H1 (cell line): ENCODE measurements at regions not wholly inside any gene's neighbourhood (a gene's known extent, or its start where the extent isn't known, plus 50 kb on each side); places are given as distances from the start of the nearest gene placed in this dataset.

Experiments used
- CTCF ChIA-PET: fragments of 300-600 bp; sonication (Branson Sonifier 250); formaldehyde crosslinking; loops from one replicate; lab custom pipeline; 2021; ENCODE audit not compliant: partially characterized antibody; lab: Charles Lee
- POLR2A ChIA-PET: fragments of 300-600 bp; sonication (Branson Sonifier 250); formaldehyde crosslinking; loops from one replicate; lab custom pipeline; 2021; ENCODE audit warnings: inconsistent platforms; ENCODE audit not compliant: partially characterized antibody; lab: Charles Lee
- DNase-seq, 2 experiments: peaks; one replicate each; pipeline versions ENCODE4 v3.0.0 to v3.0.0-alpha.2; 2010 to 2022; ENCODE audit warnings: low spot score in 2 of 2, low read depth in 1 of 2, mixed read lengths in 1 of 2
- FAIRE-seq: peaks from 2 replicates; lab custom pipeline; 2011; peaks lifted over from hg19 to GRCh38; lab: Jason Lieb, UNC
- H2AFZ ChIP-seq: 2 replicates; pipeline ENCODE4 v1.8.1; 2012; ENCODE audit warnings: low read length, inconsistent platforms
- H2AK5ac ChIP-seq: 2 replicates; pipeline ENCODE4 v1.6.1; 2013; ENCODE audit warnings: low read depth, low read length
- H2BK120ac ChIP-seq: replicated peaks from 2 replicates; pipeline ENCODE3; 2013; ENCODE audit warnings: low read depth, low read length, inconsistent platforms
- H2BK12ac ChIP-seq: 2 replicates; pipeline ENCODE4 v1.6.1; 2013; ENCODE audit warnings: low read depth, low read length
- H2BK15ac ChIP-seq: 2 replicates; pipeline ENCODE4 v1.6.1; 2013; ENCODE audit warnings: low read length
- H2BK20ac ChIP-seq: 2 replicates; pipeline ENCODE4 v1.6.1; 2013; ENCODE audit warnings: low read length
- H2BK5ac ChIP-seq: 2 replicates; pipeline ENCODE4 v1.6.1; 2013; ENCODE audit warnings: low read depth, low read length
- H3K14ac ChIP-seq: 2 replicates; pipeline ENCODE4 v1.6.1; 2013; ENCODE audit warnings: inconsistent platforms; ENCODE audit not compliant: insufficient read length
- H3K18ac ChIP-seq: 2 replicates; pipeline ENCODE4 v1.6.1; 2013; ENCODE audit warnings: low read length; ENCODE audit errors: extremely low read depth
- H3K23ac ChIP-seq: 2 replicates; pipeline ENCODE4 v1.6.1; 2013; ENCODE audit warnings: inconsistent platforms; ENCODE audit not compliant: insufficient read length
- H3K23me2 ChIP-seq: 2 replicates; pipeline ENCODE4 v1.6.1; 2013; ENCODE audit warnings: low read depth, low read length
- H3K27ac ChIP-seq: 2 replicates; pipeline ENCODE4 v1.6.1; 2011; ENCODE audit warnings: low read depth, low read length, inconsistent platforms
- H3K27me3 ChIP-seq, 4 experiments: replicated peaks in 1 of 4; 1 replicate in 1 of 4; 2 replicates in 3 of 4; pipeline versions ENCODE4 v1.6.1 to v1.8.1; 2011 to 2013; ENCODE audit warnings: low read length in 3 of 4, mild to moderate bottlenecking in 3 of 4, inconsistent platforms in 2 of 4, mixed read lengths in 2 of 4, moderate library complexity in 1 of 4; ENCODE audit not compliant: control insufficient read depth in 3 of 4, insufficient read depth in 3 of 4; ENCODE audit errors: extremely low read depth in 1 of 4
- H3K36me3 ChIP-seq, 4 experiments: 2 replicates each; pipeline versions ENCODE4 v1.6.1 to v1.8.1; 2011 to 2013; ENCODE audit warnings: mild to moderate bottlenecking in 4 of 4, low read length in 3 of 4, moderate library complexity in 2 of 4, control low read depth in 1 of 4, inconsistent platforms in 1 of 4; ENCODE audit not compliant: insufficient read depth in 4 of 4, control insufficient read depth in 2 of 4
- H3K4ac ChIP-seq: replicated peaks from 2 replicates; pipeline ENCODE3; 2013; ENCODE audit warnings: low read length, low read depth, mixed read lengths, inconsistent platforms; ENCODE audit not compliant: insufficient read length
- H3K4me1 ChIP-seq, 4 experiments: replicated peaks in 1 of 4; 1 replicate in 1 of 4; 2 replicates in 3 of 4; pipeline versions ENCODE4 v1.6.1 to v1.8.1; 2011 to 2013; ENCODE audit warnings: low read length in 3 of 4, inconsistent platforms in 2 of 4, mixed read lengths in 1 of 4; ENCODE audit not compliant: insufficient read depth in 4 of 4, control insufficient read depth in 3 of 4
- H3K4me2 ChIP-seq, 2 experiments: 2 replicates each; pipeline versions ENCODE4 v1.6.1 to v1.8.1; 2011 to 2013; ENCODE audit warnings: low read depth in 2 of 2, low read length in 2 of 2, control low read depth in 1 of 2, inconsistent platforms in 1 of 2, mild to moderate bottlenecking in 1 of 2; ENCODE audit not compliant: insufficient read depth in 1 of 2
- H3K4me3 ChIP-seq, 4 experiments: fragments of 200-600, 300-600 bp in 1 of 4; sonication (generic), shearing (Covaris generic), sonication (Bioruptor Twin) in 1 of 4; 2 replicates each; pipeline versions ENCODE4 v1.5.1 to v1.8.1; 2011 to 2016; ENCODE audit warnings: low read length in 4 of 4, low read depth in 3 of 4, control low read depth in 2 of 4, inconsistent platforms in 2 of 4, mild to moderate bottlenecking in 2 of 4, mixed read lengths in 1 of 4, moderate library complexity in 1 of 4; ENCODE audit not compliant: insufficient read depth in 2 of 4; ENCODE audit errors: extremely low read depth in 1 of 4
- H3K56ac ChIP-seq: replicated peaks from 2 replicates; pipeline ENCODE3; 2013; ENCODE audit warnings: low read depth, mild to moderate bottlenecking, mixed read lengths, low read length, inconsistent platforms; ENCODE audit not compliant: insufficient read length
- H3K79me1 ChIP-seq: 2 replicates; pipeline ENCODE4 v1.6.1; 2013; ENCODE audit warnings: low read depth, low read length, control low read depth
- H3K79me2 ChIP-seq, 2 experiments: 2 replicates each; pipeline versions ENCODE4 v1.6.1 to v1.8.1; 2012 to 2013; ENCODE audit warnings: low read length in 2 of 2, mild to moderate bottlenecking in 2 of 2, inconsistent platforms in 1 of 2; ENCODE audit not compliant: insufficient read depth in 2 of 2, control insufficient read depth in 1 of 2
- H3K9ac ChIP-seq, 4 experiments: replicated peaks in 1 of 4; 1 replicate in 1 of 4; 2 replicates in 3 of 4; pipeline versions ENCODE4 v1.6.1 to v1.8.1; 2011 to 2013; ENCODE audit warnings: low read depth in 3 of 4, low read length in 3 of 4, control low read depth in 2 of 4, mild to moderate bottlenecking in 2 of 4, moderate library complexity in 2 of 4, inconsistent platforms in 1 of 4; ENCODE audit errors: extremely low read depth in 1 of 4
- H3K9me3 ChIP-seq, 2 experiments: 2 replicates each; pipeline versions ENCODE4 v1.6.1 to v1.8.1; 2012 to 2013; ENCODE audit warnings: mild to moderate bottlenecking in 2 of 2, moderate library complexity in 2 of 2, control low read depth in 1 of 2, inconsistent platforms in 1 of 2, low read depth in 1 of 2, low read length in 1 of 2, mixed read lengths in 1 of 2; ENCODE audit not compliant: insufficient read depth in 2 of 2
- H4K20me1 ChIP-seq, 2 experiments: replicated peaks in 1 of 2; 2 replicates each; pipeline versions ENCODE3 to v1.8.1; 2011 to 2013; ENCODE audit warnings: inconsistent platforms in 2 of 2, low read length in 2 of 2, mild to moderate bottlenecking in 1 of 2; ENCODE audit not compliant: insufficient read depth in 2 of 2, control insufficient read depth in 1 of 2
- H4K5ac ChIP-seq: 2 replicates; pipeline ENCODE4 v1.6.1; 2013; ENCODE audit warnings: low read length, low read depth, mixed read lengths, inconsistent platforms; ENCODE audit not compliant: insufficient read length
- H4K8ac ChIP-seq: 2 replicates; pipeline ENCODE4 v1.8.0; 2013; ENCODE audit warnings: mild to moderate bottlenecking, moderate library complexity, low read length, inconsistent platforms; ENCODE audit not compliant: insufficient read depth; ENCODE audit errors: extremely low read depth
- H4K91ac ChIP-seq: replicated peaks from 2 replicates; pipeline ENCODE3; 2013; ENCODE audit warnings: low read length, mixed read lengths, inconsistent platforms; ENCODE audit not compliant: insufficient read length
- CEBPB ChIP-seq: IDR thresholded peaks from 2 replicates; pipeline ENCODE4 v1.6.1; 2012; ENCODE audit warnings: low read depth, low read length
- TBP ChIP-seq: IDR thresholded peaks from 2 replicates; pipeline ENCODE4 v1.6.1; 2011; ENCODE audit warnings: low read depth, low read length, improper control_type of control experiment
- WGBS, 2 experiments: shearing (Covaris generic) in 1 of 2; methylation state at CpG; one replicate each; pipeline versions ENCODE4 v1.1.6 to v1.1.7; 2013 to 2015; ENCODE audit warnings: low lambda C conversion rate in 2 of 2, mixed read lengths in 2 of 2, inconsistent platforms in 1 of 2, low coverage in 1 of 2, missing lambda C conversion rate in 1 of 2; ENCODE audit not compliant: insufficient replicate concordance in 2 of 2, insufficient coverage in 1 of 2, insufficient read length in 1 of 2; ENCODE audit errors: extremely low coverage in 1 of 2, missing lambda C conversion rate in 1 of 2; 5-methylcytosine and 5-hydroxymethylcytosine counted together

GRCh38 chr10:60718886-60719285, 59.4 kb upstream of the CDK1 start:
- Histone ChIP-seq H3K79me2 (0 out of 4 replicates have a peak, but pooled peaks cover 0 to 4% of the 10 kb centered on the region in 2 experiments), H3K14ac (no peak overlapping the region), H3K23me2 (no peaks in the 10 kb centered on the region), H4K91ac (no peak overlapping the region), H3K4me2 (no peak overlapping the region), H2BK15ac (no peak overlapping the region), H3K27ac (no peak overlapping the region), H3K4ac (no peak overlapping the region), H3K27me3 (no peaks in the 10 kb centered on the region)
- POLR2A ChIA-PET = no interaction called here
- no peak for FAIRE-seq
- TF ChIP-seq CEBPB = peak; percentile 26; the same call in 1 of the 2 replicates
- no peak for TF ChIP-seq TBP
- TF ChIP-seq, all 59 proteins: peak for 1
- H3K9ac ChIP-seq = no peak overlapping the region
- H3K79me1 ChIP-seq = peaks cover 2% of the 10 kb centered on the region; the same call in 1 of the 2 replicates
- H3K56ac ChIP-seq = no peak overlapping the region
- H4K20me1 ChIP-seq = no peaks in the 10 kb centered on the region
- WGBS, 2 experiments = 100% methylated on average over 1 of the region's 1 CpG; no CpG with 5 or more reads in 1 of the 2 experiments
- no peak overlapping the region for H2BK5ac ChIP-seq
- H3K23ac ChIP-seq = no peak overlapping the region
- CTCF ChIA-PET = no interaction called here
- H3K18ac ChIP-seq = no peak overlapping the region
- H2AFZ ChIP-seq = no peak overlapping the region
- H2BK120ac ChIP-seq = no peak overlapping the region
- no peak overlapping the region for H3K4me3 ChIP-seq
- H3K4me1 ChIP-seq = no peaks in the 10 kb centered on the region
- no peak overlapping the region for H2BK20ac ChIP-seq
- DNase-seq = no peak
- H2BK12ac ChIP-seq = no peak overlapping the region
- no peaks in the 10 kb centered on the region for H3K36me3 ChIP-seq
- H4K8ac ChIP-seq = no peak overlapping the region
- no peak overlapping the region for H4K5ac ChIP-seq
- no peak overlapping the region for H2AK5ac ChIP-seq
- no peaks in the 10 kb centered on the region for H3K9me3 ChIP-seq
